GM23248 (cell line): ENCODE measurements at regions not wholly inside any gene's neighbourhood (a gene's known extent, or its start where the extent isn't known, plus 50 kb on each side); places are given as distances from the start of the nearest gene placed in this dataset.

Source experiments
- DNase-seq: peaks from one replicate; pipeline ENCODE4 v3.0.0-alpha.2; 2015
- H2AFZ ChIP-seq: fragments of 200-600 bp; sonication (generic); 2 replicates; pipeline ENCODE4 v1.6.1; 2016; ENCODE audit warnings: antibody characterized with exemption
- H3F3A ChIP-seq: fragments of 200-600 bp; sonication (generic); 2 replicates; pipeline ENCODE4 v1.6.1; 2016; ENCODE audit warnings: mild to moderate bottlenecking, antibody characterized with exemption, mixed run types; ENCODE audit not compliant: insufficient read depth
- H3K27ac ChIP-seq: fragments of 200-600 bp; sonication (generic); 2 replicates; pipeline ENCODE4 v1.5.1; 2016; ENCODE audit warnings: mild to moderate bottlenecking
- H3K27me3 ChIP-seq: fragments of 200-600 bp; sonication (generic); replicated peaks from 2 replicates; pipeline ENCODE4 v1.6.1; 2016; ENCODE audit warnings: mild to moderate bottlenecking; ENCODE audit not compliant: insufficient read depth
- H3K36me3 ChIP-seq: fragments of 200-600 bp; sonication (generic); 2 replicates; pipeline ENCODE4 v1.6.1; 2016; ENCODE audit warnings: low read depth, mild to moderate bottlenecking
- H3K4me1 ChIP-seq: fragments of 200-600 bp; sonication (generic); 2 replicates; pipeline ENCODE4 v1.6.1; 2016; ENCODE audit warnings: mild to moderate bottlenecking; ENCODE audit not compliant: insufficient read depth
- H3K4me2 ChIP-seq: fragments of 200-600 bp; sonication (generic); one replicate; pipeline ENCODE4 v1.6.1; 2016; ENCODE audit warnings: mild to moderate bottlenecking; ENCODE audit not compliant: unreplicated experiment
- H3K4me3 ChIP-seq: fragments of 200-600 bp; sonication (generic); 2 replicates; pipeline ENCODE4 v1.5.1; 2016; ENCODE audit warnings: mild to moderate bottlenecking
- H3K79me2 ChIP-seq: fragments of 200-600 bp; sonication (generic); 2 replicates; pipeline ENCODE4 v1.6.1; 2016; ENCODE audit warnings: mild to moderate bottlenecking; ENCODE audit not compliant: insufficient read depth
- H3K9ac ChIP-seq: fragments of 200-600 bp; sonication (generic); 2 replicates; pipeline ENCODE4 v1.6.1; 2016; ENCODE audit warnings: mild to moderate bottlenecking
- H3K9me2 ChIP-seq: fragments of 200-600 bp; sonication (generic); 2 replicates; pipeline ENCODE4 v1.6.1; 2016; ENCODE audit warnings: mixed run types, mild to moderate bottlenecking, moderate library complexity; ENCODE audit not compliant: insufficient read depth
- H3K9me3 ChIP-seq: fragments of 200-600 bp; sonication (generic); one replicate; pipeline ENCODE4 v1.6.1; 2017; ENCODE audit warnings: low read depth
- H4K20me1 ChIP-seq: fragments of 200-600 bp; sonication (generic); 2 replicates; pipeline ENCODE4 v1.6.0; 2016; ENCODE audit not compliant: insufficient read depth
- EZH2 ChIP-seq: fragments of 200-600 bp; sonication (generic); IDR thresholded peaks from 2 replicates; pipeline ENCODE4 v1.6.1; 2018; ENCODE audit warnings: antibody characterized with exemption, mild to moderate bottlenecking; ENCODE audit not compliant: insufficient read depth, poor library complexity, severe bottlenecking
- EZH2phosphoT487 ChIP-seq: fragments of 200-600 bp; sonication (generic); IDR thresholded peaks from 2 replicates; pipeline ENCODE4 v1.6.1; 2018; ENCODE audit warnings: antibody characterized with exemption, moderate library complexity, mild to moderate bottlenecking, low read depth; ENCODE audit not compliant: insufficient read depth
- WGBS, 2 experiments: methylation state at CpG; one replicate each; pipeline ENCODE4 v1.1.6; 2015 to 2017; ENCODE audit warnings: low lambda C conversion rate in 2 of 2, low coverage in 1 of 2; ENCODE audit errors: missing lambda C conversion rate in 2 of 2; 5-methylcytosine and 5-hydroxymethylcytosine counted together
- in situ Hi-C: fragments of 300-500 bp; cut with MboI; formaldehyde crosslinking; loops from 2 replicates; pipeline ENCODE4 v1.15.0; 2020

- no peaks in the 10 kb centered on the region for H3K79me2 ChIP-seq
- no peak overlapping the region for H3K9ac ChIP-seq
- H3F3A ChIP-seq = no peaks in the 10 kb centered on the region
- H2AFZ ChIP-seq = no peak overlapping the region
- no peak for TF ChIP-seq EZH2
- no peak for TF ChIP-seq EZH2phosphoT487
- no peak overlapping the region for H3K4me3 ChIP-seq
- WGBS, 2 experiments = 3 to 4% methylated on average over 12 of the region's 12 CpGs
- in situ Hi-C loops = no loop called here
- no peak overlapping the region for H3K27ac ChIP-seq
- no peaks in the 10 kb centered on the region for H3K36me3 ChIP-seq
- peaks cover 12% of the 10 kb centered on the region; the same call in 1 of the 2 replicates for H3K27me3 ChIP-seq
- H4K20me1 ChIP-seq = no peaks in the 10 kb centered on the region
- H3K9me3 ChIP-seq = no peaks in the 10 kb centered on the region
- no peaks in the 10 kb centered on the region for H3K4me1 ChIP-seq
- H3K4me2 ChIP-seq = no peak overlapping the region
- DNase-seq = peak; percentile 6
- no peaks in the 10 kb centered on the region for H3K9me2 ChIP-seq
Measured at GRCh38 chr11:127627629-127628457, 627.3 kb upstream of the KIRREL3 start.

GRCh38 chr11:127627204-127627603 lies 626.6 kb upstream of the KIRREL3 start:
- no peaks in the 10 kb centered on the region for H3K79me2 ChIP-seq
- no peaks in the 10 kb centered on the region for H3F3A ChIP-seq
- no peak overlapping the region for H3K4me3 ChIP-seq
- H3K27ac ChIP-seq = no peak overlapping the region
- no peaks in the 10 kb centered on the region for H3K4me1 ChIP-seq
- TF ChIP-seq EZH2 (no peak), EZH2phosphoT487 (no peak)
- H3K4me2 ChIP-seq = no peak overlapping the region
- no peak overlapping the region for H3K9ac ChIP-seq
- 6 to 8% methylated on average over 1 of the region's 1 CpG for WGBS, 2 experiments
- peaks cover 12% of the 10 kb centered on the region; the same call in 1 of the 2 replicates for H3K27me3 ChIP-seq
- H3K9me3 ChIP-seq = no peaks in the 10 kb centered on the region
- no peak for DNase-seq
- in situ Hi-C loops = no loop called here
- no peaks in the 10 kb centered on the region for H3K9me2 ChIP-seq
- no peak overlapping the region for H2AFZ ChIP-seq
- no peaks in the 10 kb centered on the region for H3K36me3 ChIP-seq
- no peaks in the 10 kb centered on the region for H4K20me1 ChIP-seq

GRCh38 chr11:127625402-127625801 lies 624.8 kb upstream of the KIRREL3 start:
- no peaks in the 10 kb centered on the region for H3K79me2 ChIP-seq
- 18 to 20% methylated on average over 3 of the region's 3 CpGs for WGBS, 2 experiments

GRCh38 chr11:127624306-127624856 lies 623.8 kb upstream of the KIRREL3 start:
- no peaks in the 10 kb centered on the region for H3K9me2 ChIP-seq
- H3K4me1 ChIP-seq = no peaks in the 10 kb centered on the region
- no peak overlapping the region for H3K4me3 ChIP-seq
- H3K27me3 ChIP-seq = 0 out of 2 replicates have a peak, but pooled peaks cover 12% of the 10 kb centered on the region
- no peak overlapping the region for H3K9ac ChIP-seq
- H2AFZ ChIP-seq = no peak overlapping the region
- H3K27ac ChIP-seq = no peak overlapping the region
- H4K20me1 ChIP-seq = no peaks in the 10 kb centered on the region
- in situ Hi-C loops = no loop called here
- DNase-seq = peak; percentile 4
- TF ChIP-seq EZH2 (no peak), EZH2phosphoT487 (no peak)
- H3F3A ChIP-seq = no peaks in the 10 kb centered on the region
- WGBS, 2 experiments = 1% methylated on average over 10 of the region's 10 CpGs
- no peaks in the 10 kb centered on the region for H3K79me2 ChIP-seq
- H3K36me3 ChIP-seq = no peaks in the 10 kb centered on the region
- no peaks in the 10 kb centered on the region for H3K9me3 ChIP-seq
- H3K4me2 ChIP-seq = no peak overlapping the region

More at GRCh38 chr11:127625402-127625801, 624.8 kb upstream of the KIRREL3 start:
- Histone ChIP-seq H3K9me2 (no peaks in the 10 kb centered on the region), H2AFZ (no peak overlapping the region), H3K4me1 (no peaks in the 10 kb centered on the region), H3K36me3 (no peaks in the 10 kb centered on the region), H3K4me2 (no peak overlapping the region), H3F3A (no peaks in the 10 kb centered on the region), H4K20me1 (no peaks in the 10 kb centered on the region), H3K9ac (no peak overlapping the region), H3K4me3 (no peak overlapping the region), H3K9me3 (no peaks in the 10 kb centered on the region), H3K27me3 (peaks cover 12% of the 10 kb centered on the region; the same call in 1 of the 2 replicates), H3K27ac (no peak overlapping the region)
- TF ChIP-seq EZH2 (no peak), EZH2phosphoT487 (no peak)
- in situ Hi-C loops = no loop called here
- no peak for DNase-seq
